GM12872 (cell line): ENCODE measurements at regions not wholly inside any gene's neighbourhood (a gene's known extent, or its start where the extent isn't known, plus 50 kb on each side); places are given as distances from the start of the nearest gene placed in this dataset.

Experiments used
- CTCF ChIP-seq: IDR thresholded peaks from 3 replicates; pipeline ENCODE4 v1.5.1; 2011; ENCODE audit warnings: low read depth, mild to moderate bottlenecking, low read length, moderate library complexity; ENCODE audit not compliant: insufficient read depth

DNA sequence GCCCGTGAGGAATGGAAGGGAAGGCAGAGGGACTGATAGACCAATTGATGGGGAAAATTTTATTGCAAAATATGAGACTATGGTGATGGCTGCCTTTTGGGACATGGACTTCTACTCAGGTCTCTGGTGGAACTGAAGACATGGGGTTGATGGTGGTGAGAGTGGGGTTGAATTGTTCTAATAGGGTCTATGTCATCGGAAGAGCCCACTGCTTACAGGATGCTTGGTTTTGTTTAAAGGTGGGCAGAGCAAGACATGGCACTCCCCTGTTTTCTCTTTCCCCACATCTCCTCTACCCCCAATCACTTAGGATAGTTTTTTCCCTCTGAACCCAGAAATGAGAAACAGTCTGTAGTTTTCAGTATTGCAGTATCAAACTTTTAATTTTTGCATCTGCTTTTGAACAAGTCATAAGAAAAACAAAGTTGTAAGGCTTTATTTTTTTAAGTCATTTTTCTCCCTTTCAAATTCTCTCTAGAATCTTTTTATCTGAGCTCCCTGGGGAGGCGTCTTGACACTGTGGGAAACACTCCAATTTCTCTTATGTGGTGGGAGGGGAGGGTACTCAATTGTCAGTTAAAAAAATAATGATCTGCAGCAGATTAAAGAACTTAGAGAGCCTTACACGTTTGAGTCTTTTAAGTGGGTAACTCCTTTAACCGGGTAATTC, 276.2 kb upstream of the TBC1D5 start:
- no peak for TF ChIP-seq CTCF

- TF ChIP-seq CTCF, result no peak
These were observed 273.9 kb upstream of the TBC1D5 start for GRCh38 chr3:18016366-18016765.

DNA sequence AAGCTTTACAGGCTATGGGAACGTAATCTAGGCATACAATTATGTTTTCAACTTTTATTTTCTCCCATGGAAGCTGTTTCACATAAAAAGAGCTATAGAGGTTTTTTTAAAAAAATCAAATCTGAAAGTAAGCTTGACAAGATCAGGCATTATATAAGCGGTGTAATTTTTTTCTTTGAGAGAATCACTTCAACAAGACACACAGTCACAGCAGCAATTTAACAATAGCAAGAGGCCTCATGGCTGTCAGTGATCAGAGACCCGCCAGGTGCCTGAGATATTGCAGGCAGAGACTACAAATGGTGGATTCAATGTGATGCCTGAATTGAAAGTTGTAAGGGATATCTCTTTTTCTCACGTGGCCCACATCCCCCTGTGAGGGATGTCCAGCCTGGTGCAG, 270.5 kb upstream of the TBC1D5 start:
- no peak for TF ChIP-seq CTCF

DNA sequence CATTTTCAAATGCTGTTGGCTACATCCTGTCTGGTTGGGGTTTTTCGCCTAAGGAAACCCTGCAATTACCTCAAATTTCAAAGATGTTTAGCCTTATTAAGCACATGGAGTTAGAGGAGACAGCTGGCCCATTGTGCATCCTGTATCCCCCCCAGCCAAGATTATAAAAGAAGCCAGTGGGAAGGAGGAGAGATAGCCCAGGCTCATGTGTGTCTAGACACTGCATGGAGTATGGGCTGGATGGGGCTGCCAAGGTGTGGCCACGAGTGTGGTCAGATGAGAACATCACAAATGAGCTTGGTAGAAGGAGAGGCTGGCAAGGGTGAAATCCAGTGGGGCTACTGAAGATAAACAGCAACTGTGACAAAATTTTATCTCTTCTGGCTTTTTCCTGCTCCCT, 270.0 kb upstream of the TBC1D5 start:
- no peak for TF ChIP-seq CTCF

GRCh38 chr3:18011387-18011786, 269.0 kb upstream of the TBC1D5 start:
- no peak for TF ChIP-seq CTCF

GRCh38 chr3:18010001-18010400, 267.6 kb upstream of the TBC1D5 start:
- no peak for TF ChIP-seq CTCF

DNA sequence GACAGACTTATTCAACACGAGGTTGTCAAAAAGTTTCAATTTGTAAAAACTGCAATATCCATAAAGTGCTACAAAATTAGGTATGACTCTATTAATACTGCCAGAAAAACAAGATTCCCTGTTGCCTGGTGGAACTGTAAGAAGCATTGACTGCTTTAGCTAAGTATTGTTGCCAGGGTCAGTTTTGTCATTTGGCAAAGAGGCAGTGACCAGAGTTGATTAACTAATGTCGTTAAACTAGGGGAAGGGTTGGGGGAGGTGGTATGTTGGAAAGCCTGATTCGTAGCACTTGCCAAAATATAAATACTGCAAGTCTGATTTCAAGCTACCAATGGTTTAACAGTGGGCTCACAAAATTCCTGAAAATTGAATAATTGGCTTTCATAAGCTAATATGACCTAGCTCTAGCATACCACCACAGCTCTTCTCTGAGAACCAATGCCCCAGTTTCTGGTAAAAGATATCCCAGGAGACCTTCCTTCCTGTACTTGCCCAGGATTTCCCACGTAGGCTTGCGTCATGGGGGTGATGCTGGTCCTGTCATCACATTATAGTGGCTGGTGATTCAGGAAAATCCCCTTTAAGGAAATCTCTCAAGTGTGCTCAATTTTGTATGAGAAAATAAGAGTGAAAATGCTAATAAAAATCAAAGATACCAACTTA, 266.4 kb upstream of the TBC1D5 start:
- TF ChIP-seq CTCF, result no peak
